ENCODE measurements at regions not wholly inside any gene's neighbourhood (a gene's known extent, or its start where the extent isn't known, plus 50 kb on each side); places are given as distances from the start of the nearest gene placed in this dataset.
"Not testable (repeated sequence)": the region's sequence is repeated elsewhere in the genome, so short reads cannot be mapped to it uniquely, and the experiment has no call there.

GRCh38 chr14:98931911-98932310, 340.1 kb downstream of the BCL11B start:
- no peak overlapping the region for H3K4me2 ChIP-seq (ENCODE audit: low read length)
- H3K4me1 ChIP-seq = no peaks in the 10 kb centered on the region
- no peak overlapping the region for H2AFZ ChIP-seq
- no peak overlapping the region for H3K27ac ChIP-seq
- H3K4me3 ChIP-seq (ENCODE audit: low read depth, low read length) = no peak overlapping the region
- no peaks in the 10 kb centered on the region for H3K79me2 ChIP-seq
- no peaks in the 10 kb centered on the region for H3K36me3 ChIP-seq (ENCODE audit: control insufficient read depth, insufficient read depth, low read length)
- H3K9me3 ChIP-seq (ENCODE audit: control insufficient read depth, low read length) = no peaks in the 10 kb centered on the region
- no peak for TF ChIP-seq CTCF (IDR thresholded peaks at IDR 0.05)
- no peak overlapping the region for H3K9ac ChIP-seq
- no peaks in the 10 kb centered on the region for H3K27me3 ChIP-seq (ENCODE audit: control insufficient read depth, insufficient read depth, low read length)

GRCh38 chr14:98932431-98933325, 339.3 kb downstream of the BCL11B start:
- Histone ChIP-seq H3K36me3 (ENCODE audit: control insufficient read depth, insufficient read depth, low read length) (no peaks in the 10 kb centered on the region), H3K79me2 (no peaks in the 10 kb centered on the region), H3K4me3 (ENCODE audit: low read depth, low read length) (no peak overlapping the region), H3K27ac (no peak overlapping the region), H3K4me2 (ENCODE audit: low read length) (no peak overlapping the region), H2AFZ (no peak overlapping the region), H3K9me3 (ENCODE audit: control insufficient read depth, low read length) (no peaks in the 10 kb centered on the region), H3K27me3 (ENCODE audit: control insufficient read depth, insufficient read depth, low read length) (no peaks in the 10 kb centered on the region), H3K4me1 (no peaks in the 10 kb centered on the region), H3K9ac (no peak overlapping the region)
- no peak for TF ChIP-seq CTCF (IDR thresholded peaks at IDR 0.05)

- H3K79me2 ChIP-seq; H3K4me1 ChIP-seq; H3K9me3 ChIP-seq (ENCODE audit: control insufficient read depth, low read length); H3K4me2 ChIP-seq (ENCODE audit: low read length); H3K27ac ChIP-seq; H3K9ac ChIP-seq; H3K27me3 ChIP-seq (ENCODE audit: control insufficient read depth, insufficient read depth, low read length); H2AFZ ChIP-seq; H3K36me3 ChIP-seq (ENCODE audit: control insufficient read depth, insufficient read depth, low read length); H3K4me3 ChIP-seq (ENCODE audit: low read depth, low read length): not testable (repeated sequence)
Observed at GRCh38 chr14:98934569-98934968, 337.4 kb downstream of the BCL11B start.

GRCh38 chr14:98935921-98936320, 336.1 kb downstream of the BCL11B start:
- no peak overlapping the region for H3K27ac ChIP-seq
- no peak overlapping the region for H3K4me2 ChIP-seq (ENCODE audit: low read length)
- H3K9me3 ChIP-seq (ENCODE audit: control insufficient read depth, low read length) = no peaks in the 10 kb centered on the region
- H3K27me3 ChIP-seq (ENCODE audit: control insufficient read depth, insufficient read depth, low read length) = no peaks in the 10 kb centered on the region
- H3K4me3 ChIP-seq (ENCODE audit: low read depth, low read length) = no peak overlapping the region
- H3K79me2 ChIP-seq = no peaks in the 10 kb centered on the region
- H3K36me3 ChIP-seq (ENCODE audit: control insufficient read depth, insufficient read depth, low read length) = no peaks in the 10 kb centered on the region
- no peak for TF ChIP-seq CTCF (IDR thresholded peaks at IDR 0.05)
- no peak overlapping the region for H3K9ac ChIP-seq
- no peak overlapping the region for H2AFZ ChIP-seq
- no peaks in the 10 kb centered on the region for H3K4me1 ChIP-seq

- no peak overlapping the region for H3K27ac ChIP-seq
Observed at GRCh38 chr14:98937021-98937420, 335.0 kb downstream of the BCL11B start.

More at GRCh38 chr14:98937021-98937420, 335.0 kb downstream of the BCL11B start:
- no peaks in the 10 kb centered on the region for H3K79me2 ChIP-seq
- no peak overlapping the region for H3K4me3 ChIP-seq (ENCODE audit: low read depth, low read length)
- H3K4me1 ChIP-seq = no peaks in the 10 kb centered on the region
- no peak overlapping the region for H3K4me2 ChIP-seq (ENCODE audit: low read length)
- H2AFZ ChIP-seq = no peak overlapping the region
- no peaks in the 10 kb centered on the region for H3K9me3 ChIP-seq (ENCODE audit: control insufficient read depth, low read length)
- no peaks in the 10 kb centered on the region for H3K27me3 ChIP-seq (ENCODE audit: control insufficient read depth, insufficient read depth, low read length)
- no peak for TF ChIP-seq CTCF (IDR thresholded peaks at IDR 0.05)
- H3K36me3 ChIP-seq (ENCODE audit: control insufficient read depth, insufficient read depth, low read length) = no peaks in the 10 kb centered on the region
- H3K9ac ChIP-seq = no peak overlapping the region
